Fibroblast of mammary gland (primary cell): ENCODE measurements at regions not wholly inside any gene's neighbourhood (a gene's known extent, or its start where the extent isn't known, plus 50 kb on each side); places are given as distances from the start of the nearest gene placed in this dataset.

Experiments used
- DNase-seq: peaks from one replicate; pipeline ENCODE4 v3.0.0-alpha.2; 2010; ENCODE audit warnings: low read depth
- H3K4me3 ChIP-seq: 2 replicates; pipeline ENCODE4 v1.5.1; 2011; ENCODE audit warnings: low read depth, mild to moderate bottlenecking, low read length, moderate library complexity; ENCODE audit not compliant: control insufficient read depth
- TF ChIP-seq, protein P1 (sequence below): conservative IDR thresholded peaks from 2 replicates; pipeline ENCODE4 v1.5.1; 2011; ENCODE audit warnings: low read depth, low read length, inconsistent platforms; ENCODE audit not compliant: control insufficient read depth, insufficient read depth

DNA sequence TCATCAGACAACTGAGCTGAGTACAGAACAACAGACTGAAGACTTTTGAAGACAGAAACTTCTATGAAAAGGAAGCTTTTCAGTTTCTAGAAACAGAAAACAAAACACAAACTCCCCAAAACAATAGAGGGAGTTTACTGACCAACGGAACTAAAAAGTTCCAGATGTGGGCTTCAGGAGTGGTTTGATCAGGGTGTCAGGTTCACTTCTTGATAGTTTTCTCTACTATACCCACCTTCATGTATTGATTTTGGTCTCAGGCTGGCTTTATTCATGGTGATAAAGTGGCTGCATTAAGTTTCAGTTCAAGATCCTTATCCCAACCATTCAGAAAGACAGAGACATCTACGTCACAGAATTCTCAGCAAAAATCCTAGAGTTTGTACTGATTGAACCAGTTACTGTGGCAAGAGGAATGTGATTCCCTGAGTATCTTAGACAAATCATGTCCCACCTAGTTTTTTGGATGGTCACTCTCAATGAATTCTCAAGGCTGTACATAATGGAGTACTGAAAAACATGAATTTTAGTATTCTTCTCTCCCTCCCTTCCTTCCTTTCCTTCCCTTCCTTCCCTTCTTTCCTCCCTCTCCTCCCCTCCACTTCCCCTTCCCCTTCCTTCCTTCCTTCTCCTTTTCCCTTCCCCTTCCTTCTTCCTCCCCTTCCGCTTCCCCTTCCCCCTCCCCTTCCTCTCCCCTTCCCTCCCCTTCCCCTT, 680.5 kb downstream of the PTPRU start:
- TF ChIP-seq, protein P1, sequence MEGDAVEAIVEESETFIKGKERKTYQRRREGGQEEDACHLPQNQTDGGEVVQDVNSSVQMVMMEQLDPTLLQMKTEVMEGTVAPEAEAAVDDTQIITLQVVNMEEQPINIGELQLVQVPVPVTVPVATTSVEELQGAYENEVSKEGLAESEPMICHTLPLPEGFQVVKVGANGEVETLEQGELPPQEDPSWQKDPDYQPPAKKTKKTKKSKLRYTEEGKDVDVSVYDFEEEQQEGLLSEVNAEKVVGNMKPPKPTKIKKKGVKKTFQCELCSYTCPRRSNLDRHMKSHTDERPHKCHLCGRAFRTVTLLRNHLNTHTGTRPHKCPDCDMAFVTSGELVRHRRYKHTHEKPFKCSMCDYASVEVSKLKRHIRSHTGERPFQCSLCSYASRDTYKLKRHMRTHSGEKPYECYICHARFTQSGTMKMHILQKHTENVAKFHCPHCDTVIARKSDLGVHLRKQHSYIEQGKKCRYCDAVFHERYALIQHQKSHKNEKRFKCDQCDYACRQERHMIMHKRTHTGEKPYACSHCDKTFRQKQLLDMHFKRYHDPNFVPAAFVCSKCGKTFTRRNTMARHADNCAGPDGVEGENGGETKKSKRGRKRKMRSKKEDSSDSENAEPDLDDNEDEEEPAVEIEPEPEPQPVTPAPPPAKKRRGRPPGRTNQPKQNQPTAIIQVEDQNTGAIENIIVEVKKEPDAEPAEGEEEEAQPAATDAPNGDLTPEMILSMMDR: no peak
- no peak for DNase-seq
- no peak overlapping the region for H3K4me3 ChIP-seq

DNA sequence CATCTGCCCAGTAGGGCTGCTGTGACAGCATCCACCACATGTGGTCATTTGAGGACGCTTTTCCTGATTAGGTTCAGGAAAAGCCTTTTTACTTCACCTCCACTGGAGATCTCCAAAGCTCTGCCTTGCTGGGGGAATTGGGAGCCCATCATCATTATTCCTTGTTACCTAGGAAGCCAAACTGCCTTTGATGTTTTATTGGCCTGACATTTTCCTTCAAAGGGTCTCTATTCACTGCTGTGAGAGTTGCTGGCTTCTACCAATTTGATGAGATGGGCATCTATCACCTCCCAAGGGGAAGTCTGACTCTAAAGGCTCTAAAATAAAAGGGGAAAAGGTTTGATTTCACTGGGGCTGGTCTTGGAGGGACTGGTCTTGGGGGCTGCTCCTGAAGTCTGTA, 678.6 kb downstream of the PTPRU start:
- H3K4me3 ChIP-seq: no peak overlapping the region
- TF ChIP-seq, protein P1: no peak
- DNase-seq: no peak

DNA sequence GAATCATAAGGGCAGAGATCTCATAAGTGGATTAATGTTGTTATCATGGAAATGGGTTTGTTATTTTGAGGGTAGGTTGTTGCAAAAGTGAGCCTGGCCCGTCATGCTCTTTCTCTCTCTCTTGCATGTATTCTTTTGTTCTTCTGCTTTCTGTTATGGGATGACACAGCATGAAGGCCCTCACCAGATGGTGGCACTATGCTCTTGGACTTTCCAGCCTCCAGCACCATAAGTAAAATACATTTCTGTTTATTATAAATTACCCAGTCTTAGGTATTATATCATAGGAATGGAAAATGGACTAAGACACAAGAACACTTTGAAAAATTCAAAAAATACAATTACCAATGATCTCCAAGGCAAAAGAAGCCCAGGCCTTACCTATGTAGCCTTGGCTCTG, 676.1 kb downstream of the PTPRU start:
- H3K4me3 ChIP-seq: no peak overlapping the region
- TF ChIP-seq, protein P1: peak; percentile 29
- peak; percentile 32 for DNase-seq

DNA sequence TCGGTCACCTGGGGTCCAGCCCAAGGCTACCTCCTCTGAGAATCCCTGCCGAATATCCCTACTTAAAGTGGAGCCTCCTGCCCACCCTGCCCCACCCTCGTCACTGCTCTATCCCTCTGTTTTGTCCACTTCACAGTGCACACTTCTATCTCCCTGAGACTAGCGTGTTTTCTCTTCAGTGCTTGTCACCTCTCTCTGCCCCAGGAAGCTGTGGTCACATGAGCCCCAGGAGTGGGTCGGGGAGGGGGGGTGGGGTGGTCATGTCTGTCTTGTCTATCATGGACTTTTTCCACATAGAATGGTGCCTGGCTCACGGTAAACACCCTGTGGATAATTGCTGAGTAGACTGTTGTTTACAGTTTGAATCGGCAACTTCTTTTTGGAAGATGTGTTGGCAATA, 673.6 kb downstream of the PTPRU start:
- TF ChIP-seq, protein P1: no peak
- DNase-seq: no peak
- H3K4me3 ChIP-seq: no peak overlapping the region

DNA sequence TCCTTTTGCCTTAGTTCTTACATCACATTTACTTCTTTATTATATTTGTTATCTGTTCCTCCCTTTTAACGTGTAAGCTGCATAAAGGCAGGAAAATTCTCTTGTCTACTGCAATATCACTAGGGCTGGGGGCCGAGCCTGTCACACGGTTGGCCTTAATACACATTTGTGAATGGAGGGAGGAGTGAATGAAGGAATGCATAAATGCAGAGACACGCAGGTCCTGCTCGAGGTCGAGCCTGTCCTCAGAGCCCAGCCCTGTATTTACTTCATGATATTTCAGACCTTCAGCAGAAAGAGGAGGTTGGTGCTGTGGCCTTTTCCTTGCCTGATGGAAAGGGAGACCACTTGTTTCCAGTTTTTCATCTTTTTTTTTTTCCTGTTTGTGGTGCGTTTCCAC, 671.3 kb downstream of the PTPRU start:
- TF ChIP-seq, protein P1: no peak
- no peak for DNase-seq
- no peak overlapping the region for H3K4me3 ChIP-seq

DNA sequence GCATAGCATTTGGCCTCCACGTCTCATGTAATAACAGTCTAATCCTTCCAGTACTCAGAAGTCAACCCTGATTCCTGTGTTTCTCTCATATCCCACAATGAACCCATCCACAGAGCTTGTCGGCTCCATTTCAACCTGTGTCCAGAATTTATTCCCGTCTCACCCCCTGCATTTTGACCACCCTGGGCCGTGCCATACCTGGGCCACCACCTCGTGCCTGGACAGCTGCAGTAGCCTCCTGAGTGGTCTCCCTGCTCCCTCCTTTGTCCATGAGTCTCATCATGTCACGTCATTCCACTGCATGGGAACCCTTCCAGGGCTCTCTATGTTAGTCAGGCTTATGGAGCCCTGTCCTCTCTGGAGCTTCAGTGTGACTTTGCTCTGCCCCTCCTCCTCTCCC, 670.6 kb downstream of the PTPRU start:
- H3K4me3 ChIP-seq: no peak overlapping the region
- TF ChIP-seq, protein P1: no peak
- DNase-seq: no peak
